Activated T-cell treated with anti-CD3 and anti-CD28 coated beads, Interleukin-2, amount 50 U/mL, for 4 hours (primary cell): ENCODE measurements at regions not wholly inside any gene's neighbourhood (a gene's known extent, or its start where the extent isn't known, plus 50 kb on each side); places are given as distances from the start of the nearest gene placed in this dataset.
A peak's percentile ranks its signal among the peaks of the same experiment; 100 is the strongest.

Source experiments
- ATAC-seq, 2 donors: fragments of 200-7000 bp; cut with Tn5 transposase; one replicate each; pipeline ENCODE4 v1.10.0; 2021
- DNase-seq: peaks from one replicate; pipeline ENCODE4 v3.0.0-alpha.2; 2020
- H3K27me3 Mint-ChIP-seq: one replicate; pipeline ENCODE4 v1.8.0; 2021; ENCODE audit warnings: low read depth, mixed read lengths
- H3K36me3 Mint-ChIP-seq: one replicate; pipeline ENCODE4 v1.8.0; 2022; ENCODE audit warnings: mixed read lengths; ENCODE audit not compliant: insufficient read depth
- H3K4me1 Mint-ChIP-seq: one replicate; pipeline ENCODE4 v1.8.0; 2021; ENCODE audit warnings: low read depth, mixed read lengths
- H3K4me3 Mint-ChIP-seq: one replicate; pipeline ENCODE4 v1.8.0; 2021; ENCODE audit warnings: mild to moderate bottlenecking, moderate library complexity, mixed read lengths
- H3K9me3 Mint-ChIP-seq: one replicate; pipeline ENCODE4 v1.8.0; 2021; ENCODE audit warnings: mixed read lengths

GRCh38 chr13:40123962-40124632, 468.6 kb downstream of the COG6 start:
- Mint-ChIP-seq H3K9me3 (peaks cover 3% of the 10 kb centered on the region), H3K4me1 (peaks cover 28% of the 10 kb centered on the region)
- no peak for ATAC-seq

GRCh38 chr13:40124633-40125015, 469.2 kb downstream of the COG6 start:
- no peaks in the 10 kb centered on the region for H3K27me3 Mint-ChIP-seq
- no peak for ATAC-seq
- no peaks in the 10 kb centered on the region for H3K36me3 Mint-ChIP-seq
- H3K4me3 Mint-ChIP-seq, result no peak overlapping the region
- no peaks in the 10 kb centered on the region for H3K9me3 Mint-ChIP-seq
- DNase-seq, result no peak
- H3K4me1 Mint-ChIP-seq, result peaks cover 28% of the 10 kb centered on the region

More at GRCh38 chr13:40123962-40124632, 468.6 kb downstream of the COG6 start:
- H3K4me3 Mint-ChIP-seq, result no peak overlapping the region
- no peaks in the 10 kb centered on the region for H3K36me3 Mint-ChIP-seq
- DNase-seq, result no peak
- no peaks in the 10 kb centered on the region for H3K27me3 Mint-ChIP-seq

- no peaks in the 10 kb centered on the region for H3K27me3 Mint-ChIP-seq
- DNase-seq (no peak), ATAC-seq (no peak)
- no peaks in the 10 kb centered on the region for H3K36me3 Mint-ChIP-seq
- H3K4me1 Mint-ChIP-seq, result peaks cover 28% of the 10 kb centered on the region
- no peak overlapping the region for H3K4me3 Mint-ChIP-seq
- no peaks in the 10 kb centered on the region for H3K9me3 Mint-ChIP-seq
Measured at GRCh38 chr13:40125336-40125735, 469.9 kb downstream of the COG6 start.

GRCh38 chr13:40126306-40127085, 471.0 kb downstream of the COG6 start:
- H3K9me3 Mint-ChIP-seq, result no peaks in the 10 kb centered on the region
- no peak for DNase-seq
- ATAC-seq, result no peak
- peaks cover 31% of the 10 kb centered on the region for H3K4me1 Mint-ChIP-seq
- no peak overlapping the region for H3K4me3 Mint-ChIP-seq
- H3K27me3 Mint-ChIP-seq, result no peaks in the 10 kb centered on the region
- H3K36me3 Mint-ChIP-seq, result no peaks in the 10 kb centered on the region

DNA sequence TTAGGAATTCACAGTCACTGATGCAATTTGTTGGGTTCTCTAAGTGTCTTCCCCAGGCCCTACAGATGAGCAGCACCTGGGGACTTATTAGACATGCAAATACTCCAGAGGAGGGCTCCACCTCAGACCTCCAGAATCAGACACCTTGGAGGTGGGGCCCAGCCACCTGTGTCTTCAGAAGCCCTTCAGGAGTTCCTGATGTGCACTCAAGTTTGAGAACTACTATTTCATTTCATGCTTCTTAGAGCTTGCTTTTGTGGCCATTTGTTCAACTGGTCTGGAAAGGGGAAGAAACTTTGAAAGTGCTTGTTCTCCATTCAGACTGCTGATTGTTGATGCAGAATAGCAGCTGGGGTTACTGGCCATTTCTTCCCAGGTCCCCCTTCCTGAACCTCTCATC, 472.0 kb downstream of the COG6 start:
- no peak overlapping the region for H3K4me3 Mint-ChIP-seq
- H3K4me1 Mint-ChIP-seq, result peaks cover 38% of the 10 kb centered on the region
- DNase-seq (no peak), ATAC-seq (no peak)
- H3K9me3 Mint-ChIP-seq, result peaks cover 3% of the 10 kb centered on the region
- H3K36me3 Mint-ChIP-seq, result no peaks in the 10 kb centered on the region
- H3K27me3 Mint-ChIP-seq, result no peaks in the 10 kb centered on the region

GRCh38 chr13:40127925-40128324, 472.5 kb downstream of the COG6 start:
- Mint-ChIP-seq H3K27me3 (no peaks in the 10 kb centered on the region), H3K36me3 (no peaks in the 10 kb centered on the region), H3K4me1 (peaks cover 41% of the 10 kb centered on the region), H3K4me3 (no peak overlapping the region), H3K9me3 (peaks cover 3% of the 10 kb centered on the region)
- no peak for ATAC-seq
- DNase-seq, result no peak

DNA sequence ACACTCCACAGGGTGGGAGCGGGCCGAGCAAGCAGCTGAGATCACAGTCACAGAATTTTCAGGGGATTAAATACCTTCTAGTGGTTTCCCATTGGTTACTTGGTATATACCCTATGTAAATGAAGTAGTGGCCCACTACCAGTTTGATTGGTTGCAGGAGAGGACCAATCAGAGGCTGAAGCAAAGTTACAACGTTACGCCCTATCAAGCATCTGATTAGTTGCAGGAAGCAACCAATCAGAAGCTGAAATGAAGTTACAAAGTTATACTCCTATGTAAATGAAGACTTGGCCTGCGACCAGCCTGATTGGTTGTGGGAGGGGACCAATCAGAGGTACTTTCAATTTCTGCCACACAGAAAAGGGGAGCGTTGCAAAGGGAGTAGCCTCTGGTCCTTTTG, 474.0 kb downstream of the COG6 start:
- H3K27me3 Mint-ChIP-seq, result no peaks in the 10 kb centered on the region
- peaks cover 3% of the 10 kb centered on the region for H3K9me3 Mint-ChIP-seq
- ATAC-seq (no peak), DNase-seq (no peak)
- no peaks in the 10 kb centered on the region for H3K36me3 Mint-ChIP-seq
- peaks cover 43% of the 10 kb centered on the region for H3K4me1 Mint-ChIP-seq
- H3K4me3 Mint-ChIP-seq, result no peak overlapping the region

DNA sequence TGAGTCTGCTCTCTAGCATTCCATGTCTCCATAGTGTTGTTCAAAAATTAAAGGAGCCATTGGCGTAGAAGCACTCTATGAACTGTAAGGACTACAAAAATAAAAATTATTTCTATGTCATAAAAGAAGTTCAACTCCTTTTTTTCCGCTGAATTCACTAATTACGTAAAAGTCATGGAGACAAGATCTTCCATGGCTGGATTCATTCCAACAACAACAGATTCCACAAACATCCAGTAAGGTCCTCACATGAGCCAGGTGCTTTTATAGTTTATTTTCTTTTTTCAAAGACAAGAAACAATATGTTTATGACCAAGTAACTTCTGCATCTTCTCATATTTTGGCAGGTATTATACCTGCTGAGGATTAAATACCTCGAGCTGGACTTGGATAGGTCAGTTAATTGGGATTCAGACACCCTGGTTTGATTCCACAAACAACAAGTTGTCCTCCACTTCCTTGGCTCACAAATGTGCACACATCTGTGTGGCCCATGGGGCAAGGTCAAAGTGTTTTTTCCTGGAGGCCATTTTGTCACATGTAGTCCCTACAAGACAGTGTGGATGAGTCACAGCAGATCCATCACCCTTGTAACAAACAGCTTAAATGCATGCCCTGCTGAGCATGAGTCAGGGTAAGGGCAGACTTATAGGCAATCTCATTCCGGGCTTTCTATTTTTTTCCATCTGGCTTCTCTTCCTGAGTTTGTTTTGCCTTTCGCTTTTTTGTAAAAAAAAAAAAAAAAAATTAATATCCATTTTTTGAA, 475.6 kb downstream of the COG6 start:
- no peaks in the 10 kb centered on the region for H3K36me3 Mint-ChIP-seq
- H3K27me3 Mint-ChIP-seq, result no peaks in the 10 kb centered on the region
- no peak overlapping the region for H3K4me3 Mint-ChIP-seq
- H3K9me3 Mint-ChIP-seq, result peaks cover 3% of the 10 kb centered on the region
- ATAC-seq (peak; percentile 58 to 63), DNase-seq (peak; percentile 17)
- H3K4me1 Mint-ChIP-seq, result peaks cover 39% of the 10 kb centered on the region

DNA sequence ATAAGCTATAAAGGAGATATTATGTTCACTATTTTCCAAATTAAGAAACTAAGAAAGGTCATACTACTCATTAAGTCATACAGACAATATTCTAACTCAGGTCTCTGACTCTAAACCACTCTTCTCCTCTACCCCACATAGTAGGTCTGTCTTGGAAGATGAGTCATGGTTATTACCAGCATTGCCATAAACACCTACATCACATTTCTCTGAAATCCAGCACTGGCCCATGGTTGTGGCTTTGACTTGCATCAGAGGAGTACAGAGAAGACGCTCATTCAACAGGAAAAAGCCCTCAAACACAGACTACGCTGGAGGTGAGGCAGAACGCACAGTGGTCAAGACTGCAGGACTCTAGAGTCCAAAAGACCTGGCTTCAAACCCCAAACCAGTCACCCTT, 476.8 kb downstream of the COG6 start:
- Mint-ChIP-seq H3K27me3 (no peaks in the 10 kb centered on the region), H3K36me3 (no peaks in the 10 kb centered on the region), H3K4me1 (peaks cover 29% of the 10 kb centered on the region), H3K4me3 (no peak overlapping the region), H3K9me3 (peaks cover 3% of the 10 kb centered on the region)
- peak; percentile 63 to 80 for ATAC-seq
- peak; percentile 18 for DNase-seq

GRCh38 chr13:40136896-40137295, 481.4 kb downstream of the COG6 start:
- Mint-ChIP-seq H3K4me3 (no peak overlapping the region), H3K27me3 (no peaks in the 10 kb centered on the region), H3K9me3 (peaks cover under 1% of the 10 kb centered on the region), H3K4me1 (peaks cover 12% of the 10 kb centered on the region), H3K36me3 (no peaks in the 10 kb centered on the region)
- ATAC-seq, result no peak
- no peak for DNase-seq

DNA sequence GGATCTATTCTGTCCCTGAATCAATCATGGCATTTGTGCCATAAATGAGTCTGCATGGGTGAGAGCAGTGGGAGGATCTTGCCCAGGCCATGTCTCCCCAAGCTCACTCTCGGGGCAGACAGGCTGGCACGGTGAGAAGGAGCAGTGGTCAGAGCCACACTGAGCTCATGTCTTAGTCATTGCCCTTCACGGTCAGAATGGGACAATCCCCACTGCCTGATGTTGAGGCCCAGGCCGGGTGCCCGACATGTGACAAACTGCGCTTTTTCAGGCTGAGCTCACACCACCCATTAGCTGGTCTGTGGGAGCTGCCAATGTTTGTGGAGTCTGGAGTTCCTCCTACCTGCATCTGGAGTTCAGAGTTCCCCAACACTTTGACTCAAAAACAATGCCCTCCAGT, 481.9 kb downstream of the COG6 start:
- Mint-ChIP-seq H3K4me3 (no peak overlapping the region), H3K27me3 (no peaks in the 10 kb centered on the region), H3K36me3 (no peaks in the 10 kb centered on the region), H3K9me3 (no peaks in the 10 kb centered on the region), H3K4me1 (peaks cover 7% of the 10 kb centered on the region)
- ATAC-seq (no peak), DNase-seq (no peak)

- no peaks in the 10 kb centered on the region for H3K9me3 Mint-ChIP-seq
- H3K4me3 Mint-ChIP-seq, result no peak overlapping the region
- no peaks in the 10 kb centered on the region for H3K27me3 Mint-ChIP-seq
- no peaks in the 10 kb centered on the region for H3K36me3 Mint-ChIP-seq
- no peak for ATAC-seq
- no peak for DNase-seq
- H3K4me1 Mint-ChIP-seq, result peaks cover 15% of the 10 kb centered on the region
Measured at GRCh38 chr13:40139896-40140520, 484.5 kb downstream of the COG6 start.

DNA sequence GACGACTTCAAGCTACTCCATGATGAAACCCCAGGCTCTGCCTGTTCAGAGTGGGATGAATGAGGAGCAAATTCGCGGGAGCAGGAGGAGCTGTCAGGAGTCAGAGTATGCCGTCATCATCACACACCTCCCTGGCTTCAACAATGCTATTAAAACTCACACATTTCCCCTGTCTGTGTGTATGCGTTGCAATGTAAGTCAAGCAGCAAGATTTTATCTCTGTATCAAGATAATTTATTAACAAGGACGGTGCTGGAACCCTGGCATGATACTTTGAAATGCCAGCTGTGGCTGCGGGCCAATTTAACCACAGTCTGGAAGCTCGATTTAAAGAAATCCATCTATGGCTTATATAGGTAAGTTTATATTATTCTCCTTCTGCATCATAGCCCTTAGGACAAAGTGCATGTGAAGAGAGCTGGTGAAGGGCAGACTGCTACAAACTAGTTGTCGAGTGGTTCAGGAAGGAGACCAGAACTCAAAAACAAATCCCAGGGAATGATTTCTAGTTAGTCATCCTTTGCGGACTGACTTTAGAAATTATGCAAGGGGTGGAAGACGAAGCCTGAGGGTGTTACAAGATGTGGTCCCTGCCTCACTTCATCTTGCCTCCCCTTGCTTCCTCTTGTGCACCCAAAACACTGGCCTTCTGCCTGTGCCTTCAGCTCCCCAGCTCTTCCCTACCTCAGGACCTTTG, 486.5 kb downstream of the COG6 start:
- Mint-ChIP-seq H3K4me1 (peaks cover 32% of the 10 kb centered on the region), H3K9me3 (no peaks in the 10 kb centered on the region), H3K36me3 (no peaks in the 10 kb centered on the region), H3K27me3 (no peaks in the 10 kb centered on the region), H3K4me3 (no peak overlapping the region)
- ATAC-seq (no peak), DNase-seq (no peak)

- peaks cover 41% of the 10 kb centered on the region for H3K4me1 Mint-ChIP-seq
- DNase-seq (no peak), ATAC-seq (no peak)
- H3K27me3 Mint-ChIP-seq, result no peaks in the 10 kb centered on the region
- no peak overlapping the region for H3K4me3 Mint-ChIP-seq
- no peaks in the 10 kb centered on the region for H3K36me3 Mint-ChIP-seq
- H3K9me3 Mint-ChIP-seq, result no peaks in the 10 kb centered on the region
Measured at GRCh38 chr13:40143106-40143505, 487.6 kb downstream of the COG6 start.
